Lower lobe of right lung (tissue), 2 donors: ENCODE measurements at regions not wholly inside any gene's neighbourhood (a gene's known extent, or its start where the extent isn't known, plus 50 kb on each side); places are given as distances from the start of the nearest gene placed in this dataset.

Experiments used
- ATAC-seq, 2 donors: fragments of 200-7000 bp; cut with Tn5 transposase; one replicate each; pipeline ENCODE4 v1.9.1; 2020 to 2022; ENCODE audit warnings: mild to moderate bottlenecking in 2 of 2, moderate library complexity in 2 of 2
- DNase-seq: peaks from one replicate; pipeline ENCODE4 v3.0.0-alpha.2; 2020
- H3K27ac ChIP-seq: fragments of 200-600 bp; one replicate; pipeline ENCODE4 v1.8.0; 2022
- H3K27me3 ChIP-seq: fragments of 200-600 bp; one replicate; pipeline ENCODE4 v1.8.0; 2022; ENCODE audit warnings: low read depth
- H3K36me3 ChIP-seq: fragments of 200-600 bp; one replicate; pipeline ENCODE4 v1.8.0; 2022; ENCODE audit warnings: mild to moderate bottlenecking
- H3K4me1 ChIP-seq: fragments of 200-600 bp; one replicate; pipeline ENCODE4 v1.8.0; 2022
- H3K4me3 ChIP-seq: fragments of 200-600 bp; one replicate; pipeline ENCODE4 v1.8.0; 2022; ENCODE audit warnings: mild to moderate bottlenecking
- H3K9me3 ChIP-seq: fragments of 200-600 bp; one replicate; pipeline ENCODE4 v1.8.0; 2022
- CTCF ChIP-seq: fragments of 200-600 bp; IDR thresholded peaks from one replicate; pipeline ENCODE4 v1.8.0; 2022; ENCODE audit warnings: antibody characterized with exemption, mild to moderate bottlenecking
- intact Hi-C: fragments of 100-400 bp; cut with DNase I; formaldehyde crosslinking; loops from one replicate; pipeline ENCODE4 v1.11.0; 2022
- donor health status: DM: no; HTN: yes; CAD: no; lungs with severe emphysema.

- intact Hi-C loops = no loop called here
- no peak overlapping the region for H3K27ac ChIP-seq
- no peak for DNase-seq
- no peaks in the 10 kb centered on the region for H3K9me3 ChIP-seq
- H3K4me1 ChIP-seq = peaks cover 11% of the 10 kb centered on the region
- H3K36me3 ChIP-seq = no peaks in the 10 kb centered on the region
- H3K4me3 ChIP-seq = no peak overlapping the region
- TF ChIP-seq CTCF = no peak
- ATAC-seq = no peak
- peaks cover 8% of the 10 kb centered on the region for H3K27me3 ChIP-seq
These were observed 86.4 kb downstream of the ISX start for GRCh38 chr22:35152316-35152715.

GRCh38 chr22:35154937-35155387 is 89.0 kb downstream of the ISX start:
- Histone ChIP-seq H3K27me3 (peaks cover 12% of the 10 kb centered on the region), H3K36me3 (no peaks in the 10 kb centered on the region), H3K9me3 (no peaks in the 10 kb centered on the region), H3K4me1 (peaks cover 11% of the 10 kb centered on the region), H3K27ac (no peak overlapping the region), H3K4me3 (no peak overlapping the region)
- ATAC-seq = peak; percentile 47 to 73
- peak; percentile 65 for TF ChIP-seq CTCF
- peak; percentile 56 for DNase-seq
- intact Hi-C loops = no loop called here

GRCh38 chr22:35155403-35156025 is 89.6 kb downstream of the ISX start:
- intact Hi-C loops = no loop called here
- H3K4me1 ChIP-seq = peaks cover 11% of the 10 kb centered on the region
- ATAC-seq = peak; percentile 20 to 46
- no peaks in the 10 kb centered on the region for H3K9me3 ChIP-seq
- peaks cover 12% of the 10 kb centered on the region for H3K27me3 ChIP-seq
- H3K4me3 ChIP-seq = no peak overlapping the region
- no peak for DNase-seq
- no peak overlapping the region for H3K27ac ChIP-seq
- no peaks in the 10 kb centered on the region for H3K36me3 ChIP-seq
- TF ChIP-seq CTCF = no peak

- intact Hi-C loops = no loop called here
- DNase-seq (no peak), ATAC-seq (peak; percentile 80 to 89)
- Histone ChIP-seq H3K9me3 (no peaks in the 10 kb centered on the region), H3K36me3 (no peaks in the 10 kb centered on the region), H3K27me3 (peaks cover 4% of the 10 kb centered on the region), H3K27ac (peak overlapping the region; percentile 70), H3K4me1 (peaks cover 11% of the 10 kb centered on the region), H3K4me3 (no peak overlapping the region)
- TF ChIP-seq CTCF = no peak
These were observed 91.0 kb downstream of the ISX start for GRCh38 chr22:35156945-35157344.

- TF ChIP-seq CTCF = no peak
- H3K27ac ChIP-seq = no peak overlapping the region
- DNase-seq (no peak), ATAC-seq (no peak)
- no peak overlapping the region for H3K4me3 ChIP-seq
- peaks cover 11% of the 10 kb centered on the region for H3K4me1 ChIP-seq
- H3K36me3 ChIP-seq = no peaks in the 10 kb centered on the region
- intact Hi-C loops = no loop called here
- peaks cover 4% of the 10 kb centered on the region for H3K27me3 ChIP-seq
- no peaks in the 10 kb centered on the region for H3K9me3 ChIP-seq
These were observed 92.4 kb downstream of the ISX start for GRCh38 chr22:35158336-35158735.
